Left lung (tissue), 4 donors: ENCODE measurements at regions not wholly inside any gene's neighbourhood (a gene's known extent, or its start where the extent isn't known, plus 50 kb on each side); places are given as distances from the start of the nearest gene placed in this dataset.
A peak's percentile ranks its signal among the peaks of the same experiment; 100 is the strongest.

Experiments used
- ATAC-seq: fragments of 200-7000 bp; cut with Tn5 transposase; one replicate; pipeline ENCODE4 v1.9.1; 2020; ENCODE audit warnings: moderate library complexity
- DNase-seq, 4 donors: peaks; one replicate each; pipeline ENCODE4 v3.0.0-alpha.2; 2013 to 2020
- H3K27ac ChIP-seq, 2 donors: fragments of 200-600 bp; sonication (generic) in 1 of 2; one replicate each; pipeline versions ENCODE4 v1.5.0 to v1.8.0; 2020 to 2021
- H3K27me3 ChIP-seq, 2 donors: fragments of 200-600 bp; sonication (generic) in 1 of 2; one replicate each; pipeline versions ENCODE4 v1.5.0 to v1.8.0; 2020 to 2021
- H3K36me3 ChIP-seq, 2 donors: fragments of 200-600 bp; sonication (generic) in 1 of 2; one replicate each; pipeline versions ENCODE4 v1.5.0 to v1.8.0; 2020 to 2021
- H3K4me1 ChIP-seq, 2 donors: fragments of 200-600 bp; one replicate each; pipeline ENCODE4 v1.8.0; 2021
- H3K4me3 ChIP-seq, 2 donors: fragments of 200-600 bp; sonication (generic) in 1 of 2; one replicate each; pipeline versions ENCODE4 v1.5.0 to v1.8.0; 2020 to 2021; ENCODE audit warnings: mild to moderate bottlenecking in 1 of 2
- H3K9me3 ChIP-seq, 2 donors: fragments of 200-600 bp; sonication (generic) in 1 of 2; one replicate each; pipeline versions ENCODE4 v1.5.0 to v1.8.0; 2020 to 2021
- intact Hi-C, 2 donors: fragments of 100-400 bp; cut with DNase I; formaldehyde crosslinking; loops; one replicate each; pipeline versions ENCODE4 v1.11.2 to v1.14.2; 2022
- TF ChIP-seq, protein P1 (sequence below), 2 donors: fragments of 200-600 bp; sonication (generic) in 1 of 2; IDR thresholded peaks; one replicate each; pipeline versions ENCODE4 v1.5.0 to v1.8.0; 2021; ENCODE audit warnings: antibody characterized with exemption in 2 of 2
- donor health status: DM: no; HTN: yes; CAD: no.
- donor health status: DM: no; HTN: no; CAD: no.

DNA sequence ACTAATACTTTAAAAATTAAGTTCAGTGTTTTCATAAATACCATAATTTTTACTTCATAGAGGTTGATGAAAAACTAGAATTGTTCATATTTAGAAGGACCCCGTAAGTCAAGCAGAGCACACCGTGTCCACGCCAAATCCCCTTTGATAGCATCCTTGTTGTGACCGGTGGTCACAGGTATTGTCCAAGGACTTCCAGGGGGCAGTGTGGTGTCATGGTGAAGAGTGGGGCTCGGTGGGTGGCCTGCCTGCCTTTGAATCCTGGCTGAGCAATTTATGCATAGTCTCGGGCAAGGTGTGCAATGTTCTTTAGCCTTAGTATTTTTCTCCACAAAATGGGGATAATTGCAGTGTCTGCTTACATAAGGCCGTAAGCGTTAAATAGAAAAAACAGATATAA, 169.9 kb downstream of the KTN1 start:
- Histone ChIP-seq H3K4me3 (no peak overlapping the region), H3K36me3 (no peaks in the 10 kb centered on the region), H3K9me3 (no peaks in the 10 kb centered on the region), H3K4me1 (peaks cover 0 to 6% of the 10 kb centered on the region in 2 donors), H3K27me3 (no peaks in the 10 kb centered on the region), H3K27ac (no peak overlapping the region)
- intact Hi-C loops: no loop called here
- ATAC-seq (no peak), DNase-seq (no peak)
- TF ChIP-seq, protein P1, sequence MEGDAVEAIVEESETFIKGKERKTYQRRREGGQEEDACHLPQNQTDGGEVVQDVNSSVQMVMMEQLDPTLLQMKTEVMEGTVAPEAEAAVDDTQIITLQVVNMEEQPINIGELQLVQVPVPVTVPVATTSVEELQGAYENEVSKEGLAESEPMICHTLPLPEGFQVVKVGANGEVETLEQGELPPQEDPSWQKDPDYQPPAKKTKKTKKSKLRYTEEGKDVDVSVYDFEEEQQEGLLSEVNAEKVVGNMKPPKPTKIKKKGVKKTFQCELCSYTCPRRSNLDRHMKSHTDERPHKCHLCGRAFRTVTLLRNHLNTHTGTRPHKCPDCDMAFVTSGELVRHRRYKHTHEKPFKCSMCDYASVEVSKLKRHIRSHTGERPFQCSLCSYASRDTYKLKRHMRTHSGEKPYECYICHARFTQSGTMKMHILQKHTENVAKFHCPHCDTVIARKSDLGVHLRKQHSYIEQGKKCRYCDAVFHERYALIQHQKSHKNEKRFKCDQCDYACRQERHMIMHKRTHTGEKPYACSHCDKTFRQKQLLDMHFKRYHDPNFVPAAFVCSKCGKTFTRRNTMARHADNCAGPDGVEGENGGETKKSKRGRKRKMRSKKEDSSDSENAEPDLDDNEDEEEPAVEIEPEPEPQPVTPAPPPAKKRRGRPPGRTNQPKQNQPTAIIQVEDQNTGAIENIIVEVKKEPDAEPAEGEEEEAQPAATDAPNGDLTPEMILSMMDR (IDR thresholded peaks at IDR 0.05): no peak

DNA sequence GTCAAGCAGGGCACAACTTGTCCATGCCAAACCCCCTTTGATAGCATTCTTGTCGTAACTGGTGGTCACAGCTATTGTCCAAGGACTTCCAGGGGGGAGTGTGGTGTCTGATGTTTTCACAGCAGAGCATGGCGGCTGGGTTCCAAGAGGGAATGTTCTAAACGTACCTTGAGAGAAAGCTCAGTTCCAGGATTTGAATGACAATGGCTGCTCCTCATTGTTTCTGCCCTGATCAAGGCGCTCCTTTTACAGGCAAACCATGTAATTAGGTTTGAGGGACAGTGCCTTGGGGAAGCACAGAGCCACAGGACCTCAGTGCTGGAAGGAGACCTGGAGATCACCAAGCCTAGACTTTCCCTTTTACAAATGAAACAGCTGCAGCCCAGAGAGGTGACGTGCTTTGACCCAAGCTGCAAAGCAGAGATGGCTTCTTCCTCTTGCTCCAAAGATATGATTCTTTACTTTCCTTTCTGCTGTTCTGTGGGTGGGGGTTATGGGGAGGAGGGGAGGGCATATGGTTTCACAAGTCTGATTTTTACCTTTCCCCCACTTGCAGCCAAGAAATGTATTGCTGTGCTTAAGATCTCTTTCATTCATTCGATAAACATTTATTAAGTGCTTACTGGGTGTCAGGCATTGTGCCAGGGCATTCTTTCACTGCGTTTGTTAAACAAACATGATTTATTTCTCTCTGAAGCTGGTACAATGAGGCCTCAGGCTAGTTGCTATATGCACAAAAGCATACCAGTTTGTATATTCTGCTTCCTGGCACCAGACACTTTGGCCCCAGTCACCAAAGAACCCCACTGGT, 172.8 kb downstream of the KTN1 start:
- Histone ChIP-seq H3K36me3 (no peaks in the 10 kb centered on the region), H3K9me3 (no peaks in the 10 kb centered on the region), H3K27ac (peak overlapping the region in 1 of 2 donors; percentile 13), H3K27me3 (no peaks in the 10 kb centered on the region), H3K4me1 (peaks cover 0 to 6% of the 10 kb centered on the region in 2 donors), H3K4me3 (no peak overlapping the region)
- intact Hi-C loops: no loop called here
- peak in 2 of 4 donors; percentile 41 to 60 for DNase-seq
- TF ChIP-seq, protein P1 (IDR thresholded peaks at IDR 0.05): no peak
- ATAC-seq: peak; percentile 71

DNA sequence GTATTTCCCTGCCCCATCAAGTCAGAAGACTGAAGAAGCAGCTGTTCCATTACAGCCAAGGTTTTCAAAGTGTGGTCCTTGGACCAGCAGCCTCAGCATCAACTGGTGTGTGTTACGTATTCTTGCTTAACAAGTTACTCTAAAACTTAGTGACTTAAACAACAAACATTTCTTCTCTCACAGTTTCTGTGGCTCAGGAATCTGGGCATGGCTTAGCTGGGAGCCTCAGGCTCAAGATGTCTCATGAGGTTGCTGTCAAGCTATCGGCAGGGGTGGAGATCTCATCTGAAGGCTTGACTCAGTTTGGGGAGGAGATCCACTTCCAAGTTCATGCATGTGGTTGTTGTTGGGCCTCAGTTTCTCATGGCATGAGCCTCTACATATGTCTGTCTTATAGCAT, 174.5 kb downstream of the KTN1 start:
- Histone ChIP-seq H3K4me3 (no peak overlapping the region), H3K27ac (no peak overlapping the region), H3K4me1 (peaks cover 0 to 6% of the 10 kb centered on the region in 2 donors), H3K27me3 (no peaks in the 10 kb centered on the region), H3K36me3 (no peaks in the 10 kb centered on the region), H3K9me3 (no peaks in the 10 kb centered on the region)
- ATAC-seq (no peak), DNase-seq (no peak)
- TF ChIP-seq, protein P1 (IDR thresholded peaks at IDR 0.05): no peak
- intact Hi-C loops: no loop called here

DNA sequence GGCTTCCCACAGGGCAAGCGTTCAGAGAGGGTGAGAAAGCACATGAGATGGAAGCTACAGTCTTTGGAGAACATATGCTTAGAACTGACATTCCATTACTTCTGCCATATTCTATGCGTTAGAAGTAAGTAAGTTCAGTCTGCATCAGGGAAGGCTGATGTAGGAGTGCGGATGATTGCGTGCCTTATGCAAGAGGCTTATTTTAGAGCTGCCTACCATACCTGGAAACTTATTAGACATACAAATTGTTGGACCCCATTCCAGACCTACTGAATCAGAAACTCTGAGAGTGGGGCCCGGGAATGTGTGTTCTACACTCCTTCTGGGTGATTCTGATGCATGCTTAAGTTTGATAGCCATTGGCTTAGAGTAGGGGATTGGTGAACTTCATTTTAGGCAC, 174.9 kb downstream of the KTN1 start:
- Histone ChIP-seq H3K36me3 (no peaks in the 10 kb centered on the region), H3K27me3 (no peaks in the 10 kb centered on the region), H3K27ac (no peak overlapping the region), H3K4me1 (peaks cover 0 to 6% of the 10 kb centered on the region in 2 donors), H3K9me3 (no peaks in the 10 kb centered on the region), H3K4me3 (no peak overlapping the region)
- intact Hi-C loops: no loop called here
- TF ChIP-seq, protein P1 (IDR thresholded peaks at IDR 0.05): no peak
- ATAC-seq (no peak), DNase-seq (no peak)

DNA sequence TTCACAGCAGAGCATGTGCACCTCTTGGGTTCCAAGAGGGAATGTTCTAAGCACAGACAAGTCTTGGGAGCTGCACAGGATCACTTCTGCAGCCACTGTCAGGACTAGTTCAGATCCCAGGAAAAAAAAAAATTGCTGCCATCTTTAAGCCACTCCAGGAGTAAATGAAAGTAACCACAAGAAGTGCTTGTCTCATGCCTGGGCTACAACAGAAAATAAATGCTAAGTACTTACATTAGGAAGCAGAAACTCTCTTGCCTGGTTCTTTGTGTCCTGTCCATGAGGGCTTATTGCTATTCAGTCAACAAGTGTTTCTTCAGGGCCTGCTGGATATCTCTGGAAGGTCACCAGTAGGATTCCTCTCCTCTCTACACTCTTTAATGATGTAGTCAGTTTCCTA, 176.1 kb downstream of the KTN1 start:
- Histone ChIP-seq H3K27me3 (no peaks in the 10 kb centered on the region), H3K27ac (no peak overlapping the region), H3K36me3 (no peaks in the 10 kb centered on the region), H3K4me3 (no peak overlapping the region), H3K4me1 (peaks cover 0 to 6% of the 10 kb centered on the region in 2 donors), H3K9me3 (no peaks in the 10 kb centered on the region)
- DNase-seq (no peak), ATAC-seq (peak; percentile 66)
- intact Hi-C loops: no loop called here
- TF ChIP-seq, protein P1 (IDR thresholded peaks at IDR 0.05): no peak
